Uterus (tissue), 2 donors: ENCODE measurements at regions not wholly inside any gene's neighbourhood (a gene's known extent, or its start where the extent isn't known, plus 50 kb on each side); places are given as distances from the start of the nearest gene placed in this dataset.

Experiments used
- CTCF ChIP-seq, 4 experiments: fragments of 200-600 bp in 2 of 4; fragments of 450-650 bp in 2 of 4; sonication (generic) in 2 of 4; IDR thresholded peaks; one replicate each; pipeline ENCODE4 v1.5.1; 2016 to 2019; ENCODE audit warnings: antibody characterized with exemption in 4 of 4, mild to moderate bottlenecking in 2 of 4, moderate library complexity in 1 of 4
- POLR2A ChIP-seq, 2 donors: fragments of 450-650 bp; IDR thresholded peaks; one replicate each; pipeline ENCODE4 v1.6.1; 2016; ENCODE audit warnings: antibody characterized with exemption in 2 of 2, mild to moderate bottlenecking in 1 of 2, moderate library complexity in 1 of 2

- no peak for TF ChIP-seq CTCF (IDR thresholded peaks at IDR 0.05)
- no peak for TF ChIP-seq POLR2A (IDR thresholded peaks at IDR 0.05)
Observed at GRCh38 chr4:102404431-102404969, 59.2 kb upstream of the SLC39A8 start.
